OCI-LY1 (cell line): ENCODE measurements at regions not wholly inside any gene's neighbourhood (a gene's known extent, or its start where the extent isn't known, plus 50 kb on each side); places are given as distances from the start of the nearest gene placed in this dataset.

ENCODE experiments used
- H2AFZ ChIP-seq: fragments of 200-600 bp; sonication (generic), shearing (Covaris generic); 2 replicates; pipeline ENCODE4 v1.6.0; 2014; ENCODE audit warnings: antibody characterized with exemption, mild to moderate bottlenecking, low read length
- H3F3A ChIP-seq: fragments of 200-600 bp; sonication (generic), shearing (Covaris generic); 2 replicates; pipeline ENCODE4 v1.6.0; 2014; ENCODE audit warnings: mild to moderate bottlenecking, antibody characterized with exemption, low read length, moderate library complexity; ENCODE audit not compliant: insufficient read depth
- H3K27ac ChIP-seq: fragments of 200-600 bp; sonication (generic); 2 replicates; pipeline ENCODE4 v1.5.1; 2014; ENCODE audit warnings: low read length, mixed run types, mild to moderate bottlenecking, low read depth; ENCODE audit not compliant: poor library complexity, severe bottlenecking
- H3K27me3 ChIP-seq: fragments of 200-600 bp; sonication (generic); 2 replicates; pipeline ENCODE4 v1.6.0; 2014; ENCODE audit warnings: antibody characterized with exemption, mild to moderate bottlenecking, low read length, moderate library complexity; ENCODE audit not compliant: insufficient read depth
- H3K36me3 ChIP-seq: fragments of 200-600 bp; sonication (generic); 2 replicates; pipeline ENCODE4 v1.6.1; 2014; ENCODE audit warnings: mild to moderate bottlenecking, antibody characterized with exemption, low read length, moderate library complexity, mixed read lengths; ENCODE audit not compliant: insufficient read depth
- H3K4me1 ChIP-seq: fragments of 200-600 bp; sonication (generic); 2 replicates; pipeline ENCODE4 v1.5.1; 2014; ENCODE audit warnings: mild to moderate bottlenecking, low read length, moderate library complexity; ENCODE audit not compliant: insufficient read depth, severe bottlenecking
- H3K4me2 ChIP-seq: fragments of 200-600 bp; sonication (generic), shearing (Covaris generic); 2 replicates; pipeline ENCODE4 v1.6.1; 2014; ENCODE audit warnings: low read length
- H3K4me3 ChIP-seq: fragments of 200-600 bp; sonication (generic); 2 replicates; pipeline ENCODE4 v1.5.1; 2014; ENCODE audit warnings: low read length, low read depth, mild to moderate bottlenecking, mixed read lengths; ENCODE audit not compliant: poor library complexity, severe bottlenecking
- H3K79me2 ChIP-seq: fragments of 200-600 bp; shearing (Covaris generic); 2 replicates; pipeline ENCODE4 v1.6.1; 2016; ENCODE audit warnings: mixed run types, low read length, mixed read lengths; ENCODE audit not compliant: insufficient read depth
- H3K9ac ChIP-seq: fragments of 200-600 bp; sonication (generic), shearing (Covaris generic); 2 replicates; pipeline ENCODE4 v1.6.1; 2014; ENCODE audit warnings: mild to moderate bottlenecking, low read length, mixed read lengths
- H3K9me2 ChIP-seq: fragments of 200-600 bp; sonication (generic), shearing (Covaris generic); 2 replicates; pipeline ENCODE4 v1.6.1; 2014; ENCODE audit warnings: low read depth, mild to moderate bottlenecking, low read length, mixed read lengths
- H3K9me3 ChIP-seq: fragments of 200-600 bp; shearing (Covaris generic); 2 replicates; pipeline ENCODE4 v1.6.1; 2014; ENCODE audit warnings: low read length, mixed read lengths
- H4K20me1 ChIP-seq: fragments of 200-600 bp; sonication (generic), shearing (Covaris generic); 2 replicates; pipeline ENCODE4 v1.6.0; 2016; ENCODE audit warnings: mild to moderate bottlenecking, low read length; ENCODE audit not compliant: insufficient read depth
- EZH2 ChIP-seq: fragments of 200-600 bp; sonication (generic), shearing (Covaris generic); IDR thresholded peaks from 2 replicates; pipeline ENCODE4 v1.8.0; 2017; ENCODE audit warnings: borderline replicate concordance, mixed run types, mild to moderate bottlenecking, antibody characterized with exemption, low read length, moderate library complexity, mixed read lengths
- TF ChIP-seq, protein P1 (sequence below): fragments of 200-600 bp; sonication (generic), shearing (Covaris generic); IDR thresholded peaks from 2 replicates; pipeline ENCODE4 v1.5.1; 2017; ENCODE audit warnings: mild to moderate bottlenecking, antibody characterized with exemption, low read length, moderate library complexity, mixed read lengths

GRCh38 chr9:134993416-134993815 is 75.7 kb upstream of the FCN1 start:
- no peak overlapping the region for H2AFZ ChIP-seq
- H3K4me3 ChIP-seq = no peak overlapping the region
- H3K9me3 ChIP-seq = peaks cover 5% of the 10 kb centered on the region; the same call in 1 of the 2 replicates
- H3K9me2 ChIP-seq = no peaks in the 10 kb centered on the region
- H3K79me2 ChIP-seq = no peaks in the 10 kb centered on the region
- H3K4me2 ChIP-seq = no peak overlapping the region
- no peaks in the 10 kb centered on the region for H3K4me1 ChIP-seq
- no peak overlapping the region for H3K27ac ChIP-seq
- TF ChIP-seq, protein P1, sequence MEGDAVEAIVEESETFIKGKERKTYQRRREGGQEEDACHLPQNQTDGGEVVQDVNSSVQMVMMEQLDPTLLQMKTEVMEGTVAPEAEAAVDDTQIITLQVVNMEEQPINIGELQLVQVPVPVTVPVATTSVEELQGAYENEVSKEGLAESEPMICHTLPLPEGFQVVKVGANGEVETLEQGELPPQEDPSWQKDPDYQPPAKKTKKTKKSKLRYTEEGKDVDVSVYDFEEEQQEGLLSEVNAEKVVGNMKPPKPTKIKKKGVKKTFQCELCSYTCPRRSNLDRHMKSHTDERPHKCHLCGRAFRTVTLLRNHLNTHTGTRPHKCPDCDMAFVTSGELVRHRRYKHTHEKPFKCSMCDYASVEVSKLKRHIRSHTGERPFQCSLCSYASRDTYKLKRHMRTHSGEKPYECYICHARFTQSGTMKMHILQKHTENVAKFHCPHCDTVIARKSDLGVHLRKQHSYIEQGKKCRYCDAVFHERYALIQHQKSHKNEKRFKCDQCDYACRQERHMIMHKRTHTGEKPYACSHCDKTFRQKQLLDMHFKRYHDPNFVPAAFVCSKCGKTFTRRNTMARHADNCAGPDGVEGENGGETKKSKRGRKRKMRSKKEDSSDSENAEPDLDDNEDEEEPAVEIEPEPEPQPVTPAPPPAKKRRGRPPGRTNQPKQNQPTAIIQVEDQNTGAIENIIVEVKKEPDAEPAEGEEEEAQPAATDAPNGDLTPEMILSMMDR = no peak
- TF ChIP-seq EZH2 = no peak
- no peaks in the 10 kb centered on the region for H3K27me3 ChIP-seq
- no peaks in the 10 kb centered on the region; the same call in 1 of the 2 replicates for H3K36me3 ChIP-seq
- H4K20me1 ChIP-seq = no peaks in the 10 kb centered on the region
- H3K9ac ChIP-seq = no peak overlapping the region
- no peaks in the 10 kb centered on the region for H3F3A ChIP-seq

GRCh38 chr9:134993996-134994720 is 76.4 kb upstream of the FCN1 start:
- H3K27me3 ChIP-seq = no peaks in the 10 kb centered on the region; the same call in 1 of the 2 replicates

GRCh38 chr9:134994926-134995791 is 77.4 kb upstream of the FCN1 start:
- Histone ChIP-seq H4K20me1 (no peaks in the 10 kb centered on the region), H3K4me3 (no peak overlapping the region), H3K27ac (no peak overlapping the region), H3K4me1 (no peaks in the 10 kb centered on the region), H3K9me2 (no peaks in the 10 kb centered on the region), H2AFZ (no peak overlapping the region), H3K79me2 (no peaks in the 10 kb centered on the region), H3F3A (no peaks in the 10 kb centered on the region), H3K36me3 (no peaks in the 10 kb centered on the region; the same call in 1 of the 2 replicates), H3K9ac (no peak overlapping the region), H3K4me2 (no peak overlapping the region), H3K9me3 (peaks cover 16% of the 10 kb centered on the region), H3K27me3 (no peaks in the 10 kb centered on the region; the same call in 1 of the 2 replicates)
- TF ChIP-seq, protein P1 = no peak
- TF ChIP-seq EZH2 = no peak

More at GRCh38 chr9:134993996-134994720, 76.4 kb upstream of the FCN1 start:
- Histone ChIP-seq H2AFZ (no peak overlapping the region), H4K20me1 (no peaks in the 10 kb centered on the region), H3K9me2 (no peaks in the 10 kb centered on the region), H3K79me2 (no peaks in the 10 kb centered on the region), H3K4me2 (no peak overlapping the region), H3K4me3 (no peak overlapping the region), H3F3A (no peaks in the 10 kb centered on the region), H3K9ac (no peak overlapping the region), H3K9me3 (peaks cover 9% of the 10 kb centered on the region; the same call in 1 of the 2 replicates), H3K4me1 (no peaks in the 10 kb centered on the region), H3K27ac (no peak overlapping the region), H3K36me3 (no peaks in the 10 kb centered on the region; the same call in 1 of the 2 replicates)
- TF ChIP-seq, protein P1 = no peak
- TF ChIP-seq EZH2 = no peak
